HuH-7 (cell line): ENCODE measurements at regions not wholly inside any gene's neighbourhood (a gene's known extent, or its start where the extent isn't known, plus 50 kb on each side); places are given as distances from the start of the nearest gene placed in this dataset.
"Not testable (repeated sequence)": the region's sequence is repeated elsewhere in the genome, so short reads cannot be mapped to it uniquely, and the experiment has no call there.

Experiments used
- DNase-seq: peaks from one replicate; pipeline ENCODE4 v3.0.0; 2011; ENCODE audit warnings: low spot score

- DNase-seq = not testable (repeated sequence)
Measured at GRCh38 chr3:156048483-156048882, 71.9 kb upstream of the KCNAB1 start.

DNA sequence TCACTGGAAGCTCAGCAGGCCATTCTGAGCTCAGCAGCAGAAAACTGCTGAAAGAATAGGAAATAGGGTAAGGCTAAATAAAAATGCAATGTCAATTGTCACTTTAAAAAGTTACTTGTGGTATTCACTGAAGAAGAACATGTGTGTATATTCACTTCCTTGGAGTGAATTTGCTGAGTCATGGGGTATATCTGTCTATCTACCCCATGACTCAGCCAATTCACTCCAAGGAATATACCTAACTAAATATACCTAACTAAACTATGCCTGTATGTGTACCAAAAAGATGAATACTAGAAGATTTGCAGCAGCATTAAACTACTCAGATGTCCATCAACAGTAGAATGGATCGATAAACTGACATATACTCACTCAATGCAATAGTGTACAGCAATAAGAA is 69.5 kb upstream of the KCNAB1 start:
- no peak for DNase-seq

GRCh38 chr3:156051651-156052050 is 68.7 kb upstream of the KCNAB1 start:
- no peak for DNase-seq

- DNase-seq = no peak
Measured at GRCh38 chr3:156052115-156052514, 68.3 kb upstream of the KCNAB1 start.

DNA sequence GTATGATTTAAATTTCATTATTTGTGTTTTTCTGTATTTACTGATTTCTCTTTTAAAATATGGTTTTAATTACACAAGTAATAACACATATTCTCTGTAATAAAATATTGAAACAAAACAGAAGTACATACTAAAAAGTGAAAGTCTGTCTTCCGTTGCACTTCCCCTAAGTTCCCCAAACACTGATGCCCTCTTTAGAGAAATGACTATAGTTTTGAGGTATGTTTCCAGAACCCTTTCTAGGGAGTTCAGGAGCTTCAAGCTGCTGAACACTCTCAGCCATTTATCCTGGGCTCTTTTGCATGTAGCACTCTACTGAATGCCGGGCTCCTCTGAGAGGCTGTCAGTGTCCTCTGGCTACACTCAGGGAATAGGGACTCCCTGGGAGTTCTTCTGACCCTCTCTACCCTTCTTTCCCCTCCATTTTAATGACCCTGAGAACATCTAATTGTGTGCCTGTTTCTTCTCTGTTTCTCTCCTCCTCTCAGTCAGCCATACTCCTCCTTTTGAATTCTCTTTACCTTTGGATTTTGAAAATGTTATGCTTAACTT is 60.4 kb upstream of the KCNAB1 start:
- DNase-seq = no peak

- DNase-seq = not testable (repeated sequence)
Measured at GRCh38 chr3:156068151-156068550, 52.2 kb upstream of the KCNAB1 start.

DNA sequence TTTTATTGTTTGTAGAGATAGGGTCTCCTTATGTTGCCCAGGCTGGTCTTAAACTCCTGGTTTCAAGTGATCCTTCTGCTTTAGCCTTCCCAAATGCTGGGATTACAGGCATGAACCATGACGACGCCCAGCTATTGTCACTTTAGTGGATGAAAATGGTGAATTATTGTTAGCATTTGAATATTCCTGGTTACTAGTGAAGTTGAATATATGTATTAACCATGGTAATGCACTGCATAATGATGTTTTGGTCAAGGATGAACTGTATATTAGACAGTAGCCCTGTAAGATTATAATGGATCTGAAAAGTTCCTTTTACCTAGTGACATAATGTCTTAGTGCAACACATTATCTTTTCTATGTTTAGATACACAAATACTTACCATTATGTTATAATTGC is 50.4 kb upstream of the KCNAB1 start:
- DNase-seq = no peak
